IMR-90 (cell line): ENCODE measurements at regions not wholly inside any gene's neighbourhood (a gene's known extent, or its start where the extent isn't known, plus 50 kb on each side); places are given as distances from the start of the nearest gene placed in this dataset.

Experiments
- ATAC-seq: fragments of 200-7000 bp; cut with Tn5 transposase; 2 replicates; pipeline ENCODE4 v1.9.1; 2020; ENCODE audit warnings: low read depth, mild to moderate bottlenecking, moderate library complexity
- BruUV-seq: library from RNA; stranded (reverse); fragments of 400-500 nt; replicated peaks from 2 replicates; lab custom pipeline; 2021; lab: Mats Ljungman, UMichigan
- CTCF ChIA-PET: fragments of 300-600 bp; formaldehyde crosslinking; extraction: SDS; loops from one replicate; lab custom pipeline; 2021; ENCODE audit warnings: antibody characterized with exemption; lab: Yijun Ruan, JAX
- POLR2A ChIA-PET: fragments of 300-600 bp; sonication (Branson Sonifier 250); formaldehyde crosslinking; loops from one replicate; lab custom pipeline; 2022; ENCODE audit warnings: antibody characterized with exemption; ENCODE audit not compliant: unreplicated experiment; lab: Charles Lee
- DNase-seq: peaks from one replicate; pipeline ENCODE4 v3.0.0; 2013
- H2AFZ ChIP-seq: replicated peaks from 2 replicates; pipeline ENCODE3; 2013; ENCODE audit warnings: low read length, mild to moderate bottlenecking; ENCODE audit not compliant: poor library complexity
- H2AK5ac ChIP-seq: 2 replicates; pipeline ENCODE4 v1.6.1; 2013; ENCODE audit warnings: low read depth, low read length, inconsistent platforms
- H2AK9ac ChIP-seq: replicated peaks from 2 replicates; pipeline ENCODE3; 2013; ENCODE audit warnings: mild to moderate bottlenecking, low read depth, low read length, moderate library complexity; ENCODE audit not compliant: poor library complexity
- H2BK120ac ChIP-seq: 2 replicates; pipeline ENCODE4 v1.6.1; 2013; ENCODE audit warnings: low read depth, low read length, inconsistent platforms
- H2BK15ac ChIP-seq: 3 replicates; pipeline ENCODE4 v1.6.1; 2013; ENCODE audit warnings: low read depth, low read length, inconsistent platforms
- H2BK20ac ChIP-seq: 2 replicates; pipeline ENCODE4 v1.6.1; 2013; ENCODE audit warnings: low read depth, mild to moderate bottlenecking, inconsistent platforms, low read length, moderate library complexity
- H2BK5ac ChIP-seq: 2 replicates; pipeline ENCODE4 v1.6.1; 2013; ENCODE audit warnings: mild to moderate bottlenecking, low read depth, low read length, inconsistent platforms; ENCODE audit not compliant: poor library complexity, severe bottlenecking
- H3K14ac ChIP-seq: replicated peaks from 2 replicates; pipeline ENCODE4 v1.6.1; 2013; ENCODE audit warnings: low read depth, low read length, inconsistent platforms
- H3K18ac ChIP-seq: 2 replicates; pipeline ENCODE4 v1.6.1; 2013; ENCODE audit warnings: low read depth, low read length, control low read depth
- H3K23ac ChIP-seq: 2 replicates; pipeline ENCODE4 v1.6.1; 2013; ENCODE audit warnings: low read depth, low read length, inconsistent platforms
- H3K27ac ChIP-seq: 2 replicates; pipeline ENCODE4 v1.5.1; 2013; ENCODE audit warnings: mild to moderate bottlenecking, control low read depth, low read length; ENCODE audit not compliant: insufficient read depth
- H3K27me3 ChIP-seq: 2 replicates; pipeline ENCODE4 v1.6.1; 2013; ENCODE audit warnings: low read length; ENCODE audit not compliant: control insufficient read depth, insufficient read depth
- H3K36me3 ChIP-seq: 2 replicates; pipeline ENCODE4 v1.6.1; 2013; ENCODE audit warnings: low read length, mixed read lengths; ENCODE audit not compliant: control insufficient read depth, insufficient read depth
- H3K4ac ChIP-seq: 2 replicates; pipeline ENCODE4 v1.6.1; 2013; ENCODE audit warnings: low read depth, low read length, inconsistent platforms
- H3K4me1 ChIP-seq: 2 replicates; pipeline ENCODE4 v1.6.1; 2013; ENCODE audit warnings: low read length, mixed read lengths; ENCODE audit not compliant: control insufficient read depth, insufficient read depth
- H3K4me2 ChIP-seq: 2 replicates; pipeline ENCODE4 v1.6.1; 2013; ENCODE audit warnings: low read depth, mild to moderate bottlenecking, control low read depth, low read length, moderate library complexity
- H3K4me3 ChIP-seq: 2 replicates; pipeline ENCODE4 v1.5.1; 2013; ENCODE audit warnings: low read depth, mild to moderate bottlenecking, control low read depth, low read length, moderate library complexity; ENCODE audit not compliant: insufficient read depth
- H3K56ac ChIP-seq: 2 replicates; pipeline ENCODE4 v1.6.1; 2013; ENCODE audit warnings: low read length, inconsistent platforms; ENCODE audit not compliant: insufficient read depth; ENCODE audit errors: extremely low read depth
- H3K79me1 ChIP-seq, 2 experiments: 2 replicates each; pipeline ENCODE4 v1.6.1; 2013; ENCODE audit warnings: low read length in 2 of 2, inconsistent platforms in 1 of 2, low read depth in 1 of 2
- H3K9ac ChIP-seq: 2 replicates; pipeline ENCODE4 v1.6.1; 2013; ENCODE audit warnings: low read depth, low read length, control low read depth
- H3K9me1 ChIP-seq: 2 replicates; pipeline ENCODE4 v1.6.1; 2013; ENCODE audit warnings: low read length, inconsistent platforms; ENCODE audit not compliant: insufficient read depth
- H3K9me3 ChIP-seq: 2 replicates; pipeline ENCODE4 v1.6.1; 2013; ENCODE audit warnings: low read length; ENCODE audit not compliant: control insufficient read depth, insufficient read depth
- H4K20me1 ChIP-seq: 2 replicates; pipeline ENCODE4 v1.6.1; 2013; ENCODE audit warnings: low read length, inconsistent platforms; ENCODE audit not compliant: insufficient read depth
- H4K5ac ChIP-seq: 2 replicates; pipeline ENCODE4 v1.6.1; 2013; ENCODE audit warnings: mild to moderate bottlenecking, low read depth, low read length, control low read depth
- H4K8ac ChIP-seq, 2 experiments: 2 replicates each; pipeline ENCODE4 v1.6.1; 2013; ENCODE audit warnings: low read depth in 2 of 2, low read length in 2 of 2, control low read depth in 1 of 2, inconsistent platforms in 1 of 2
- H4K91ac ChIP-seq: 2 replicates; pipeline ENCODE4 v1.6.1; 2013; ENCODE audit warnings: low read depth, low read length, inconsistent platforms; ENCODE audit not compliant: insufficient read depth
- CEBPB ChIP-seq: IDR thresholded peaks from 2 replicates; pipeline ENCODE4 v1.6.1; 2012; ENCODE audit warnings: low read depth, low read length, improper control_type of control experiment
- CHD1 ChIP-seq: IDR thresholded peaks from 2 replicates; pipeline ENCODE4 v1.6.1; 2012; ENCODE audit warnings: low read depth, low read length, improper control_type of control experiment
- FOS ChIP-seq: fragments of 150-350 bp; IDR thresholded peaks from 2 replicates; pipeline ENCODE4 v1.6.1; 2016; ENCODE audit warnings: low read depth, low read length
- MAZ ChIP-seq: IDR thresholded peaks from 2 replicates; pipeline ENCODE4 v1.6.1; 2012; ENCODE audit warnings: low read depth, mild to moderate bottlenecking, low read length, improper control_type of control experiment, moderate library complexity, borderline replicate concordance
- MXI1 ChIP-seq: IDR thresholded peaks from 2 replicates; pipeline ENCODE4 v1.6.1; 2012; ENCODE audit warnings: low read depth, mild to moderate bottlenecking, low read length, moderate library complexity, borderline replicate concordance
- POLR2A ChIP-seq: IDR thresholded peaks from 2 replicates; pipeline ENCODE4 v1.6.1; 2012; ENCODE audit warnings: mild to moderate bottlenecking, low read depth, low read length
- RAD21 ChIP-seq: IDR thresholded peaks from 2 replicates; pipeline ENCODE4 v1.6.1; 2012; ENCODE audit warnings: low read length, improper control_type of control experiment
- RCOR1 ChIP-seq: IDR thresholded peaks from 2 replicates; pipeline ENCODE4 v1.6.1; 2012; ENCODE audit warnings: mild to moderate bottlenecking, low read length, improper control_type of control experiment; ENCODE audit not compliant: insufficient replicate concordance
- RFX5 ChIP-seq: IDR thresholded peaks from 2 replicates; pipeline ENCODE4 v1.8.0; 2012; ENCODE audit warnings: low read depth, mild to moderate bottlenecking, low read length, moderate library complexity
- SMC3 ChIP-seq: fragments of 150-350 bp; IDR thresholded peaks from 2 replicates; pipeline ENCODE4 v1.6.1; 2016; ENCODE audit warnings: low read depth, mild to moderate bottlenecking, antibody characterized with exemption, low read length, moderate library complexity
- dilution Hi-C: fragments of 300-500 bp; cut with HindIII; formaldehyde crosslinking; loops from one replicate; pipeline ENCODE4 v1.14.3; 2018; ENCODE audit warnings: low sequenced_read_pairs; ENCODE audit not compliant: unreplicated experiment
- in situ Hi-C: fragments of 300-500 bp; cut with MboI; formaldehyde crosslinking; loops from 3 replicates; pipeline ENCODE4 v1.14.3; 2019; ENCODE audit warnings: low sequenced_read_pairs, inconsistent platforms, mixed read lengths
- intact Hi-C: fragments of 100-400 bp; cut with micrococcal nuclease; formaldehyde crosslinking; loops from 2 replicates; pipeline ENCODE4 v1.10.0; 2022
- TF ChIP-seq, protein P1 (sequence below): fragments of 150-350 bp; IDR thresholded peaks from 2 replicates; pipeline ENCODE4 v1.6.1; 2016; ENCODE audit warnings: low read depth, mild to moderate bottlenecking, low read length, moderate library complexity, borderline replicate concordance
- TF ChIP-seq, protein P2 (sequence below): fragments of 150-350 bp; IDR thresholded peaks from 2 replicates; pipeline ENCODE4 v1.6.1; 2017; ENCODE audit warnings: mild to moderate bottlenecking, antibody characterized with exemption, low read length, low read depth

DNA sequence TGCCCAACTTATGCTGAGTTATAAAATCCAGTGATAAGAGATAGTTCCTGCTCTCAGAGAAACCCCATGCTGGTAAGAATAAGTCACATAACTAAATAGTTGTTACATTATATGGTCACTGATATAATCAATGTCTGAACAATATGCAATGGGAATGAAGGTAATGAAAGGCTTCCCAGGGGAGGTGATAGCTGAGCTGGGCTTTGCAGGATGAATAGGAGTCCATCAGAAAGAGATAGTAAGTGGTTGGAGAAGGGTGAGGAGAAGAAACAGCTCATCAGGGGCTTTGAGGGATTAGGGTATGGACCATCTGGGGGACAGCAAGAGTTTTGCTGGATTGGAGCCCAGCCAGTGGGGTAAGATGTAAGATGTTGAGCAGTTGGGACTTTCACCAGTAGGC is 266.7 kb upstream of the CRY1 start:
- Histone ChIP-seq H3K36me3 (no peaks in the 10 kb centered on the region), H3K4me3 (no peak overlapping the region), H2BK15ac (no peak overlapping the region), H3K4ac (no peak overlapping the region), H3K4me1 (peaks cover 2% of the 10 kb centered on the region; the same call in 1 of the 2 replicates), H3K14ac (no peak overlapping the region), H2AK5ac (no peak overlapping the region), H2AFZ (no peak overlapping the region), H3K9me3 (no peaks in the 10 kb centered on the region), H3K23ac (no peak overlapping the region), H4K5ac (no peak overlapping the region), H2BK20ac (no peak overlapping the region), H4K8ac (no peak overlapping the region), H3K4me2 (no peak overlapping the region), H3K27me3 (peaks cover 3% of the 10 kb centered on the region), H2BK120ac (no peak overlapping the region), H3K18ac (no peak overlapping the region), H3K9me1 (no peaks in the 10 kb centered on the region), H4K91ac (no peak overlapping the region), H2AK9ac (no peak overlapping the region), H3K79me1 (no peaks in the 10 kb centered on the region), H4K20me1 (no peaks in the 10 kb centered on the region), H3K9ac (no peak overlapping the region), H3K56ac (no peak overlapping the region), H2BK5ac (no peak overlapping the region), H3K27ac (no peak overlapping the region)
- intact Hi-C loops (no loop called here), in situ Hi-C loops (no loop called here), dilution Hi-C loops (no loop called here)
- ChIA-PET CTCF (interaction anchor here (0.6 kb wide), 1 partner anchor 60 kb away, joined by 4 read pairs; no protein-coding TSS in a partner anchor), POLR2A (no interaction called here)
- no peak for TF ChIP-seq MAZ
- TF ChIP-seq, protein P1, sequence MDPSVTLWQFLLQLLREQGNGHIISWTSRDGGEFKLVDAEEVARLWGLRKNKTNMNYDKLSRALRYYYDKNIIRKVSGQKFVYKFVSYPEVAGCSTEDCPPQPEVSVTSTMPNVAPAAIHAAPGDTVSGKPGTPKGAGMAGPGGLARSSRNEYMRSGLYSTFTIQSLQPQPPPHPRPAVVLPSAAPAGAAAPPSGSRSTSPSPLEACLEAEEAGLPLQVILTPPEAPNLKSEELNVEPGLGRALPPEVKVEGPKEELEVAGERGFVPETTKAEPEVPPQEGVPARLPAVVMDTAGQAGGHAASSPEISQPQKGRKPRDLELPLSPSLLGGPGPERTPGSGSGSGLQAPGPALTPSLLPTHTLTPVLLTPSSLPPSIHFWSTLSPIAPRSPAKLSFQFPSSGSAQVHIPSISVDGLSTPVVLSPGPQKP: no peak
- no peak for TF ChIP-seq MXI1
- no peak for TF ChIP-seq CEBPB
- TF ChIP-seq RFX5: no peak
- TF ChIP-seq RAD21: no peak
- TF ChIP-seq SMC3: no peak
- TF ChIP-seq RCOR1: no peak
- TF ChIP-seq FOS: no peak
- TF ChIP-seq, protein P2, sequence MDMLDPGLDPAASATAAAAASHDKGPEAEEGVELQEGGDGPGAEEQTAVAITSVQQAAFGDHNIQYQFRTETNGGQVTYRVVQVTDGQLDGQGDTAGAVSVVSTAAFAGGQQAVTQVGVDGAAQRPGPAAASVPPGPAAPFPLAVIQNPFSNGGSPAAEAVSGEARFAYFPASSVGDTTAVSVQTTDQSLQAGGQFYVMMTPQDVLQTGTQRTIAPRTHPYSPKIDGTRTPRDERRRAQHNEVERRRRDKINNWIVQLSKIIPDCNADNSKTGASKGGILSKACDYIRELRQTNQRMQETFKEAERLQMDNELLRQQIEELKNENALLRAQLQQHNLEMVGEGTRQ: no peak
- no peak for TF ChIP-seq CHD1
- TF ChIP-seq POLR2A: no peak
- ATAC-seq (no peak), DNase-seq (no peak)
- BruUV-seq: no TSS peak
